GM13976 (cell line): ENCODE measurements at regions not wholly inside any gene's neighbourhood (a gene's known extent, or its start where the extent isn't known, plus 50 kb on each side); places are given as distances from the start of the nearest gene placed in this dataset.

ENCODE experiments used
- DNase-seq: peaks from one replicate; pipeline ENCODE4 v3.0.0; 2012; ENCODE audit warnings: low spot score
- in situ Hi-C: fragments of 300-500 bp; cut with MboI; formaldehyde crosslinking; loops from one replicate; pipeline ENCODE4 v1.12.0; 2022; ENCODE audit warnings: low sequenced_read_pairs, mixed read lengths, inconsistent platforms; ENCODE audit not compliant: unreplicated experiment
- TF ChIP-seq, protein P1 (sequence below): IDR thresholded peaks from 2 replicates; pipeline ENCODE4 v1.5.1; 2012; ENCODE audit warnings: borderline replicate concordance, mild to moderate bottlenecking; ENCODE audit not compliant: insufficient read depth; ENCODE audit errors: extremely low read depth, missing control alignments, control extremely low read depth

- TF ChIP-seq, protein P1, sequence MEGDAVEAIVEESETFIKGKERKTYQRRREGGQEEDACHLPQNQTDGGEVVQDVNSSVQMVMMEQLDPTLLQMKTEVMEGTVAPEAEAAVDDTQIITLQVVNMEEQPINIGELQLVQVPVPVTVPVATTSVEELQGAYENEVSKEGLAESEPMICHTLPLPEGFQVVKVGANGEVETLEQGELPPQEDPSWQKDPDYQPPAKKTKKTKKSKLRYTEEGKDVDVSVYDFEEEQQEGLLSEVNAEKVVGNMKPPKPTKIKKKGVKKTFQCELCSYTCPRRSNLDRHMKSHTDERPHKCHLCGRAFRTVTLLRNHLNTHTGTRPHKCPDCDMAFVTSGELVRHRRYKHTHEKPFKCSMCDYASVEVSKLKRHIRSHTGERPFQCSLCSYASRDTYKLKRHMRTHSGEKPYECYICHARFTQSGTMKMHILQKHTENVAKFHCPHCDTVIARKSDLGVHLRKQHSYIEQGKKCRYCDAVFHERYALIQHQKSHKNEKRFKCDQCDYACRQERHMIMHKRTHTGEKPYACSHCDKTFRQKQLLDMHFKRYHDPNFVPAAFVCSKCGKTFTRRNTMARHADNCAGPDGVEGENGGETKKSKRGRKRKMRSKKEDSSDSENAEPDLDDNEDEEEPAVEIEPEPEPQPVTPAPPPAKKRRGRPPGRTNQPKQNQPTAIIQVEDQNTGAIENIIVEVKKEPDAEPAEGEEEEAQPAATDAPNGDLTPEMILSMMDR, result no peak
- in situ Hi-C loops, result no loop called here
- DNase-seq, result no peak
Measured at GRCh38 chr10:83214136-83214535, 925.2 kb upstream of the GHITM start.

DNA sequence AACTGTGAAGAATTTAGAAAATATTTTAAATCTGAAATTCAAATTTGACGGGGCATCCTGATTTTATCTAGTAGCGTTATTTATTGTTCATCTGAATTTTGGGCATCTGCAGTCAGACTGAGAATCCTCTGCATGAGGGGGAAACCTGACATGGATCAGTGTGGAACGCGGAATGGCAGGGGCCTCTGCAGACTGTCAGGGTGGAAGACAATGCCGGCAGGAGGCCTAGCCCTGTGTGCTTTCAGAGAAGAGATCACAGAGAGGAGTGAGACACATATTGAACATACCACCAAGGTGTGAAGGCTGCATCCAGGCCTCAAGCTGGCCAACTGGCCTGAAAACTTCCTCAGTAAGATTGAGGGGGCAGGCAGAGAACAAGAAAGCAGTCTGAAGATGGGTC, 921.1 kb upstream of the GHITM start:
- DNase-seq, result no peak
- in situ Hi-C loops, result no loop called here
- TF ChIP-seq, protein P1, result no peak

GRCh38 chr10:83222300-83222699, 917.0 kb upstream of the GHITM start:
- no peak for DNase-seq
- TF ChIP-seq, protein P1, result no peak
- in situ Hi-C loops, result no loop called here

- no peak for DNase-seq
- in situ Hi-C loops, result no loop called here
- TF ChIP-seq, protein P1, result no peak
Measured at GRCh38 chr10:83222832-83223742, 916.2 kb upstream of the GHITM start.

GRCh38 chr10:83225781-83226180, 913.5 kb upstream of the GHITM start:
- DNase-seq, result no peak
- in situ Hi-C loops, result no loop called here
- TF ChIP-seq, protein P1, result no peak

GRCh38 chr10:83229991-83230390, 909.3 kb upstream of the GHITM start:
- DNase-seq, result no peak
- TF ChIP-seq, protein P1, result no peak
- in situ Hi-C loops, result no loop called here
